Activated naive CD8-positive, alpha-beta T cell treated with anti-CD3 and anti-CD28 coated beads for 36 hours (primary cell): ENCODE measurements at regions not wholly inside any gene's neighbourhood (a gene's known extent, or its start where the extent isn't known, plus 50 kb on each side); places are given as distances from the start of the nearest gene placed in this dataset.

Source experiments
- DNase-seq: peaks from one replicate; pipeline ENCODE4 v3.0.0; 2021
- H3K27ac Mint-ChIP-seq: one replicate; pipeline ENCODE4 v1.8.0; 2022; ENCODE audit warnings: mild to moderate bottlenecking, moderate library complexity, mixed read lengths
- H3K27me3 Mint-ChIP-seq: one replicate; pipeline ENCODE4 v1.8.0; 2022; ENCODE audit warnings: mild to moderate bottlenecking, mixed read lengths
- H3K36me3 Mint-ChIP-seq: one replicate; pipeline ENCODE4 v1.8.0; 2021; ENCODE audit warnings: mild to moderate bottlenecking, mixed read lengths
- H3K4me1 Mint-ChIP-seq: one replicate; pipeline ENCODE4 v1.8.0; 2021; ENCODE audit warnings: mixed read lengths
- H3K4me3 Mint-ChIP-seq: one replicate; pipeline ENCODE4 v1.8.0; 2022; ENCODE audit warnings: mild to moderate bottlenecking, moderate library complexity, mixed read lengths
- H3K9me3 Mint-ChIP-seq: one replicate; pipeline ENCODE4 v1.8.0; 2022; ENCODE audit warnings: mixed read lengths

GRCh38 chr4:140296335-140297220, 76.9 kb upstream of the SCOC start:
- no peak overlapping the region for H3K4me3 Mint-ChIP-seq

DNA sequence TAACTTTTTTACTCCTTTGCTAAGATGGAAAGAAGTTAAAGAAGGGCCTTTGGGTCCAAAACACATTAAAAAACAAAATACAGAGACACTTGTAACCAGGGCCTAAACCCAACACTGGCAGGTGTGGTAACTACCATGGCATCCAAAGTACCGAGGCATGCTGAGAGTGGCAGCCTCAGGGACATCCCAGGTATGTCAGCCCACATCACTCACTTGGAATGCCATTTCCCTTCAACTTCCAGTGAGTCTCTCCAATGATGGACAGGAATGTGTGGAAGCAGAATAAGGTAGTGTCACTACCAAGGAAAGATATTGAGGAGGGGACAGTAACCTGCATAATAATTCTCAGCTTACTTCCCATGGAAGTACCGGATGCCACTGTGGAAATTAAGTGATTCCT, 79.5 kb upstream of the SCOC start:
- H3K9me3 Mint-ChIP-seq, result no peaks in the 10 kb centered on the region
- H3K27me3 Mint-ChIP-seq, result peaks cover 5% of the 10 kb centered on the region
- H3K4me1 Mint-ChIP-seq, result no peaks in the 10 kb centered on the region
- H3K4me3 Mint-ChIP-seq, result no peak overlapping the region
- no peak for DNase-seq
- no peak overlapping the region for H3K27ac Mint-ChIP-seq
- H3K36me3 Mint-ChIP-seq, result no peaks in the 10 kb centered on the region

More at GRCh38 chr4:140296335-140297220, 76.9 kb upstream of the SCOC start:
- Mint-ChIP-seq H3K9me3 (no peaks in the 10 kb centered on the region), H3K27ac (no peak overlapping the region), H3K36me3 (no peaks in the 10 kb centered on the region), H3K4me1 (no peaks in the 10 kb centered on the region), H3K27me3 (peaks cover 5% of the 10 kb centered on the region)
- DNase-seq, result no peak

- H3K36me3 Mint-ChIP-seq, result no peaks in the 10 kb centered on the region
- no peak for DNase-seq
- H3K27me3 Mint-ChIP-seq, result peaks cover 5% of the 10 kb centered on the region
- H3K9me3 Mint-ChIP-seq, result no peaks in the 10 kb centered on the region
- no peak overlapping the region for H3K27ac Mint-ChIP-seq
- H3K4me3 Mint-ChIP-seq, result no peak overlapping the region
- no peaks in the 10 kb centered on the region for H3K4me1 Mint-ChIP-seq
These were observed 82.2 kb upstream of the SCOC start for GRCh38 chr4:140291259-140291658.

GRCh38 chr4:140289486-140289885, 84.0 kb upstream of the SCOC start:
- Mint-ChIP-seq H3K9me3 (no peaks in the 10 kb centered on the region), H3K36me3 (no peaks in the 10 kb centered on the region), H3K4me3 (no peak overlapping the region), H3K27ac (no peak overlapping the region), H3K27me3 (no peaks in the 10 kb centered on the region), H3K4me1 (no peaks in the 10 kb centered on the region)
- no peak for DNase-seq

DNA sequence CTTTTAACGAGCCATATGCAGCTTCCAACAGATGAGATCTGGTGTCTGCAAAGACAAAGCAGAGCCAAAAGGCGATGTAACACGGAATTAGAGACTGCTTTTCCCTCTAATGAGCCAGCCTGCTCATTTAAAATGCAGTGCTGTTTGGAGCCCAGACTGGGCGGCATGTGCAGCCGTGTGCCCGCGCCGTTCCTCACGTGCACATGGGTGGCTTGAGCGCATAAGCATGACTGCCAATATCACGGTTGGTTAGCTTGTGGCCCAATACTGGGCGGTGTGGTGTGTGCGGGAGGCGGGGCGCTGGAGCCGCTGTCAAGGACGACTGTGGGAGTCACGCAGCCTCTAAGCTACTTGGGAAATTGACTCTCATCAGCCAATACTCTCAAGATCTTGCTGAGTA, 87.0 kb upstream of the SCOC start:
- Mint-ChIP-seq H3K4me1 (no peaks in the 10 kb centered on the region), H3K9me3 (no peaks in the 10 kb centered on the region), H3K27ac (no peak overlapping the region), H3K36me3 (no peaks in the 10 kb centered on the region), H3K4me3 (no peak overlapping the region), H3K27me3 (peaks cover 3% of the 10 kb centered on the region)
- no peak for DNase-seq

GRCh38 chr4:140284456-140284855, 89.0 kb upstream of the SCOC start:
- H3K27me3 Mint-ChIP-seq, result peaks cover 8% of the 10 kb centered on the region
- no peaks in the 10 kb centered on the region for H3K36me3 Mint-ChIP-seq
- H3K4me1 Mint-ChIP-seq, result no peaks in the 10 kb centered on the region
- no peak overlapping the region for H3K4me3 Mint-ChIP-seq
- DNase-seq, result no peak
- no peak overlapping the region for H3K27ac Mint-ChIP-seq
- H3K9me3 Mint-ChIP-seq, result no peaks in the 10 kb centered on the region

DNA sequence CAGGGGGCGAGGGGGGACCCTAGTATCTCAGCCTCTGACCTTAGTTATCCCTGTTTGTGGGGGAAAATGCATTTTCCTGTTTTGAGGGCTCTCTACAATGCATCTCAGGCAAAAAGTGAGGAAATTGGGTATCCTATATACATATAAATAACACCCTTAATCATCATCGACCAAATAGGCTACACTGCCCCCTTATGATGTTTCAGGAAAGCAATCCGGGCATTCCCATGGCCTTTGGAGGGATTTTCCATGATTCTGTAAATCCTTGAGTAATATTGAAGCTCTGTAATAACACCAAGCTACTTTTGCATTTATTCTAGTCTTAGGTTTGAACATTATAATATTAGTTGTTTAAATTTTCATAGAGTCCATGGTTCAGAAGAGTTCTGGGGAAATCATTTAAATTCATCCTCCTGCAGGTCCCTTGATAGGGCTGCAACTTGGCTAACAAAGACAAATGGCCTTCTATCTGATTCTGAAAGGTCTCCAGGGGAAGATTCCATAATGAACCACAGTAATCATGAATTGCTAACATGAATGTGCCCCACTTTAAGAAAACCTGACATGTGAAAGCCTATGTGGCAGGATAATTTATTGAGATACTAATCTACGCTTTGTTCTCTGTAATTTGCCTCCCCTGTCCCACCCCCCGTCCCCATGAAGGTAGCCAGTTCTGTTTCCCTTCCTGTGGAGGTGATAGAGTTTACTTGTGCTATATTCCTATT, 91.5 kb upstream of the SCOC start:
- H3K4me3 Mint-ChIP-seq, result no peak overlapping the region
- no peaks in the 10 kb centered on the region for H3K36me3 Mint-ChIP-seq
- no peaks in the 10 kb centered on the region for H3K4me1 Mint-ChIP-seq
- no peaks in the 10 kb centered on the region for H3K9me3 Mint-ChIP-seq
- no peak overlapping the region for H3K27ac Mint-ChIP-seq
- DNase-seq, result no peak
- peaks cover 8% of the 10 kb centered on the region for H3K27me3 Mint-ChIP-seq

GRCh38 chr4:140277576-140277975, 95.9 kb upstream of the SCOC start:
- no peaks in the 10 kb centered on the region for H3K36me3 Mint-ChIP-seq
- H3K27ac Mint-ChIP-seq, result no peak overlapping the region
- no peak for DNase-seq
- H3K4me3 Mint-ChIP-seq, result no peak overlapping the region
- no peaks in the 10 kb centered on the region for H3K9me3 Mint-ChIP-seq
- no peaks in the 10 kb centered on the region for H3K4me1 Mint-ChIP-seq
- peaks cover 6% of the 10 kb centered on the region for H3K27me3 Mint-ChIP-seq

DNA sequence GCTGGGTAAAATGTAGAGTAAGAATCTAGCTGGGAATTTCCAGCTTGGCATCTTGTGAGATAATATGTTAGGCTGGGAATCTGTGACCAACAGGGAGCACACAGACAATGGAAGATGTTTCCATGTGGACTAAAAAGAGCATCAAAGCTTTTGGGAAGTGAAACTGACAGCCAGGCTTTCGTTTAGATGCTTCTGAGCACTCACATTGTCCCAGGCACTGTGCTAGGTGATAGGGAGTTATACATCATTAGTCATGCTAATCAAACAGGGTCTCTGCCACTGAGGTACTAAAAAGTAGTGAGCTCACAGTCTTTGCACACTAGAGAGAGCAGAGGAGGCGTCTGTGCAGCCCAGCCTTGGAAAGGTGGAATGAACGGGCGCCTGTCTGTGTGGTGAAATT, 101.9 kb upstream of the SCOC start:
- no peak for DNase-seq
- no peak overlapping the region for H3K4me3 Mint-ChIP-seq
- H3K9me3 Mint-ChIP-seq, result no peaks in the 10 kb centered on the region
- H3K27ac Mint-ChIP-seq, result no peak overlapping the region
- H3K27me3 Mint-ChIP-seq, result no peaks in the 10 kb centered on the region
- H3K36me3 Mint-ChIP-seq, result no peaks in the 10 kb centered on the region
- H3K4me1 Mint-ChIP-seq, result no peaks in the 10 kb centered on the region

DNA sequence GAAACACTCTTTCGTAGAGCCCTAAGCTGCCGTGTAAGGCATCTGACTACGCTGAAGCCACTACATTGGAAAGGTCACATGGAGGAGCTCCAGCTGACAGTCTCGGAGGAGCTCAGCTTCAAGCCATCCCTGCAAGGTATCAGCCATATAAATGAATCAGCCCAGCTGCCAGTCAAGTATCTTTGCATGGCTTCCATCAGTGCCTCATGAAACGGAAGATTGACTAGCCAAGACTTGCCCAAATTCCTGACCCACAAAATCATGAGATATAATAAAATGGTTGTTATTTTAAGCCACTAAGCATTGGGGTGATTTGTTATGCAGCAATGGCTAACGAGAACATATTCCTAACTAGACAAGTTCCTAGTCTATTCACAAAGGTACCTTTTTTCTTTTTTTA, 104.1 kb upstream of the SCOC start:
- H3K36me3 Mint-ChIP-seq, result no peaks in the 10 kb centered on the region
- H3K27ac Mint-ChIP-seq, result no peak overlapping the region
- H3K9me3 Mint-ChIP-seq, result no peaks in the 10 kb centered on the region
- no peaks in the 10 kb centered on the region for H3K27me3 Mint-ChIP-seq
- H3K4me3 Mint-ChIP-seq, result no peak overlapping the region
- DNase-seq, result no peak
- no peaks in the 10 kb centered on the region for H3K4me1 Mint-ChIP-seq

DNA sequence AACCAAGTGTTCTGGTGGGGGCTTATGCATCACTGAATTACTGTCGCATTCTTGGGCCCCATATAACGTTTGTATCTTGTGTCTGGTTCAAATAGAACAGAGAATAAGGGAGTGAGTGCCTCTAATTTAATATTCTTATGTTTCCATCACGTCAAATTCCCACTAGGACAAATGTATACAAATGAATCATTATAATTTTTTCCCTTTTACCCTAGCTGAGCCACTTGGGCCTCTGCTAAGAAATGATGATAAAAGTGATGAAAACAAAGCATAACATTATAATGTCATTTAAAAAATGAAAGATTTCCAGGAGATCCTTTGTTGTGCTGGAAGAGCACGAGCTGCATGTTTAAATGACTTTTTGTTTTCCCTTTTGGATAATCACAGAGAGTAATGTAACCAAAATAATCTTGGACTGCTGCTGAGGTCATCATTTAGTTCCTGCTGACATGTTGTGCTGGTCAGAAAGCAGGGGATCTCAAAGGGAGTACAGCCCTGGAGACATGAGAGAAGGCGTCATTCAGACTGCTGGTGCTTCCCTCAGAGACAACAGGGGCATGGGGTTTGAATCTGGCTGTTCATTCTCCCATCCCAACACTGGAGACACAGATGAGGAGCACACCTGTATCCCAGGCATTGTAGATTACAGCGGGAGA, 105.1 kb upstream of the SCOC start:
- no peak overlapping the region for H3K27ac Mint-ChIP-seq
- H3K36me3 Mint-ChIP-seq, result no peaks in the 10 kb centered on the region
- no peak for DNase-seq
- no peak overlapping the region for H3K4me3 Mint-ChIP-seq
- no peaks in the 10 kb centered on the region for H3K9me3 Mint-ChIP-seq
- no peaks in the 10 kb centered on the region for H3K27me3 Mint-ChIP-seq
- H3K4me1 Mint-ChIP-seq, result no peaks in the 10 kb centered on the region

DNA sequence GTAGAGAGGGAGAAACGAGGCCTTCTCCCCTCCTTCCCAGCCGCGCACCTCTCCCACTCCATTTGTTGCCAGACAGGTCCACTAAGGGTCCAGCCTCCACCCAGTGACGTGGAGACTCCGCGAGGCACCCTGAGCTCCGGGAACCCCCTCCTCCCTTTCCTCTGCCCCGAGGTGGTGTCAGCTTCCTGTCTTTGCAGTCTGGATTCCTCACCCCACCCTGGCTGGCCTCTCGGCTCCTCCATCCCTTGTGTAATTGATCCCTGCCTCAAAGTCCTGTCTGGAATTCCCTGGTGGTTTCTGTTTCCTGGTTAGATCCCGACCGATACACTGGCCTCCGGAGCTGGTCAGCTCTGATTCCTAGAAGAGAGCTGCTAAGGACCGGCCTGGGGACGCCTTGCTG, 105.9 kb upstream of the SCOC start:
- H3K36me3 Mint-ChIP-seq, result no peaks in the 10 kb centered on the region
- DNase-seq, result no peak
- H3K9me3 Mint-ChIP-seq, result no peaks in the 10 kb centered on the region
- no peak overlapping the region for H3K27ac Mint-ChIP-seq
- H3K4me3 Mint-ChIP-seq, result no peak overlapping the region
- no peaks in the 10 kb centered on the region for H3K27me3 Mint-ChIP-seq
- H3K4me1 Mint-ChIP-seq, result no peaks in the 10 kb centered on the region

DNA sequence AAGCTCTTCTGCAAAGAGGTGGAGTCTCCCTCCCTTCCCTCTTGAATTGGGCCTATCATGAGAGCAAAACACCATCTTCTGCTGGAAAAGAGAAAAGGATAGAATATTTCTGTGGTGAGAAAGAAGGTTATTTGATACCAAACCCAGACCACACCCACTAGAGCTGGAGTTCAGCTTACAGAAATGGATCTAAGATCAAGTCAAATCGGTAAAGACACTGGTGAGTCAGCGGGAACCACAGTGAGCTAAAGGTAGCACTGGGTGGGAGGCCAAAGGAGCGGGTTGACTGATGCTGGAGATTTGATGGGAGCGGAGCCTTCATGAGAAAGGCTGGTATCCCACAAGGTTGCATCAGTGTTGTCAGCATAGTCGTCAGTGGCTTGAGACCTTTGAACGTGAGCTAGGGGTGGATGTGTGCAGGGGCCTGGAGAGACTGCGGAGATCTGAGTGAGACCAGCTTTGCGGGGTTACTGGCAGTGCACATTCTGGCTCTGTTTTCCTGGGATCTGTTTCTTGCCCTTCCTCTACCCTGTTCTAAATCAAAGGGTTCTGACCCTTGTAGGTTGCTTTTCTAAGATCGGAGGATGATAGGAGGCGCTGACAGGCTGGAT, 106.4 kb upstream of the SCOC start:
- no peaks in the 10 kb centered on the region for H3K4me1 Mint-ChIP-seq
- H3K36me3 Mint-ChIP-seq, result no peaks in the 10 kb centered on the region
- no peak for DNase-seq
- no peaks in the 10 kb centered on the region for H3K27me3 Mint-ChIP-seq
- no peaks in the 10 kb centered on the region for H3K9me3 Mint-ChIP-seq
- H3K27ac Mint-ChIP-seq, result no peak overlapping the region
- no peak overlapping the region for H3K4me3 Mint-ChIP-seq

- H3K27me3 Mint-ChIP-seq, result no peaks in the 10 kb centered on the region
- H3K4me1 Mint-ChIP-seq, result peaks cover 8% of the 10 kb centered on the region
- no peaks in the 10 kb centered on the region for H3K36me3 Mint-ChIP-seq
- H3K27ac Mint-ChIP-seq, result no peak overlapping the region
- no peak overlapping the region for H3K4me3 Mint-ChIP-seq
- no peaks in the 10 kb centered on the region for H3K9me3 Mint-ChIP-seq
- DNase-seq, result no peak
These were observed 106.2 kb upstream of the MAML3 start for GRCh38 chr4:140260227-140260626.

GRCh38 chr4:140258476-140258875, 104.5 kb upstream of the MAML3 start:
- H3K36me3 Mint-ChIP-seq, result no peaks in the 10 kb centered on the region
- H3K4me1 Mint-ChIP-seq, result peaks cover 11% of the 10 kb centered on the region
- no peak overlapping the region for H3K27ac Mint-ChIP-seq
- DNase-seq, result no peak
- no peaks in the 10 kb centered on the region for H3K9me3 Mint-ChIP-seq
- H3K4me3 Mint-ChIP-seq, result no peak overlapping the region
- peaks cover 10% of the 10 kb centered on the region for H3K27me3 Mint-ChIP-seq
